ENCODE measurements at regions not wholly inside any gene's neighbourhood (a gene's known extent, or its start where the extent isn't known, plus 50 kb on each side); places are given as distances from the start of the nearest gene placed in this dataset.

GRCh38 chr1:60681095-60681860 is 401.1 kb upstream of the NFIA start:
- H3K36me3 ChIP-seq (ENCODE audit: control insufficient read depth in 4 of 4, insufficient read depth in 3 of 4, low read depth in 1 of 4, low read length in 3 of 4) = no peaks in the 10 kb centered on the region
- no peaks in the 10 kb centered on the region for H3K9me3 ChIP-seq (ENCODE audit: control insufficient read depth in 4 of 4, low read length in 3 of 4)
- H3K4me1 ChIP-seq (ENCODE audit: control insufficient read depth in 4 of 4, insufficient read depth in 4 of 4, low read length in 3 of 4) = no peaks in the 10 kb centered on the region
- no peak overlapping the region for H3K9ac ChIP-seq (ENCODE audit: low read depth in 1 of 2, low read length in 2 of 2)
- WGBS = 79% methylated on average over 2 of the region's 2 CpGs
- TF ChIP-seq CTCF (IDR thresholded peaks at IDR 0.05; ENCODE audit: low read depth, low read length, missing input control) (no peak), MAX (IDR thresholded peaks at IDR 0.05) (no peak), TAF1 (conservative IDR thresholded peaks at IDR 0.05) (no peak), RAD21 (IDR thresholded peaks at IDR 0.05) (no peak), ZBTB33 (IDR thresholded peaks at IDR 0.05) (no peak), HNF4G (IDR thresholded peaks at IDR 0.05) (no peak)
- DNase-seq (ENCODE audit: low spot score) = no peak
- H3K27ac ChIP-seq (ENCODE audit: low read depth in 1 of 2, low read length in 2 of 2) = no peak overlapping the region
- H3K27me3 ChIP-seq (ENCODE audit: control insufficient read depth in 4 of 4, insufficient read depth in 4 of 4, low read length in 3 of 4) = peaks cover 0 to 2% (median 0%) of the 10 kb centered on the region in 4 donors
- H3K4me3 ChIP-seq (ENCODE audit: low read depth in 1 of 3, low read length in 3 of 3) = no peak overlapping the region

- no peaks in the 10 kb centered on the region for H3K36me3 ChIP-seq (ENCODE audit: control insufficient read depth in 4 of 4, insufficient read depth in 3 of 4, low read depth in 1 of 4, low read length in 3 of 4)
- no peak overlapping the region for H3K27ac ChIP-seq (ENCODE audit: low read depth in 1 of 2, low read length in 2 of 2)
- H3K9me3 ChIP-seq (ENCODE audit: control insufficient read depth in 4 of 4, low read length in 3 of 4) = peaks cover 0 to 3% (median 0%) of the 10 kb centered on the region in 4 donors
- no peak for DNase-seq (ENCODE audit: low spot score)
- no peak overlapping the region for H3K4me3 ChIP-seq (ENCODE audit: low read depth in 1 of 3, low read length in 3 of 3)
- 79% methylated on average over 7 of the region's 7 CpGs for WGBS
- no peak overlapping the region for H3K9ac ChIP-seq (ENCODE audit: low read depth in 1 of 2, low read length in 2 of 2)
- no peaks in the 10 kb centered on the region for H3K4me1 ChIP-seq (ENCODE audit: control insufficient read depth in 4 of 4, insufficient read depth in 4 of 4, low read length in 3 of 4)
- H3K27me3 ChIP-seq (ENCODE audit: control insufficient read depth in 4 of 4, insufficient read depth in 4 of 4, low read length in 3 of 4) = peaks cover 0 to 2% (median 0%) of the 10 kb centered on the region in 4 donors
- TF ChIP-seq YY1 (IDR thresholded peaks at IDR 0.05) (no peak), TAF1 (conservative IDR thresholded peaks at IDR 0.05) (no peak), CTCF (IDR thresholded peaks at IDR 0.05; ENCODE audit: low read depth, low read length, missing input control) (no peak), FOXA2 (IDR thresholded peaks at IDR 0.05) (no peak), NR2F2 (IDR thresholded peaks at IDR 0.05) (no peak), ATF3 (IDR thresholded peaks at IDR 0.05) (no peak), GABPA (IDR thresholded peaks at IDR 0.05 in 1 of 2, conservative IDR thresholded peaks at IDR 0.05 in 1 of 2) (no peak), JUND (IDR thresholded peaks at IDR 0.05) (no peak), HNF4A (conservative IDR thresholded peaks at IDR 0.05) (no peak), SP1 (IDR thresholded peaks at IDR 0.05) (no peak), RAD21 (IDR thresholded peaks at IDR 0.05) (no peak), HNF4G (IDR thresholded peaks at IDR 0.05) (no peak), RXRA (IDR thresholded peaks at IDR 0.05) (no peak), EGR1 (IDR thresholded peaks at IDR 0.05; ENCODE audit: low read depth in 2 of 2) (no peak), ZBTB33 (IDR thresholded peaks at IDR 0.05) (no peak), MAX (IDR thresholded peaks at IDR 0.05) (no peak)
These were observed 402.6 kb upstream of the NFIA start for GRCh38 chr1:60679524-60680375.
